Activated T-cell treated with anti-CD3 and anti-CD28 coated beads, Interleukin-2, amount 50 U/mL, for 72 hours (primary cell): ENCODE measurements at regions not wholly inside any gene's neighbourhood (a gene's known extent, or its start where the extent isn't known, plus 50 kb on each side); places are given as distances from the start of the nearest gene placed in this dataset.

Experiments used
- ATAC-seq, 2 donors: fragments of 150-1000 bp; cut with Tn5 transposase; replicated peaks in 1 of 2; 2 replicates each; pipeline ENCODE4 v1.10.0; 2021; ENCODE audit warnings: moderate library complexity in 2 of 2, mild to moderate bottlenecking in 1 of 2
- DNase-seq, 2 donors: peaks; one replicate each; pipeline ENCODE4 v3.0.0; 2021 to 2022; ENCODE audit warnings: mixed read lengths in 1 of 2
- H3K27ac Mint-ChIP-seq: one replicate; pipeline ENCODE4 v1.8.0; 2022; ENCODE audit warnings: mild to moderate bottlenecking, moderate library complexity, mixed read lengths
- H3K27me3 Mint-ChIP-seq: one replicate; pipeline ENCODE4 v1.8.0; 2022; ENCODE audit warnings: low read depth, mixed read lengths
- H3K36me3 Mint-ChIP-seq, 2 donors: one replicate each; pipeline ENCODE4 v1.8.0; 2022; ENCODE audit warnings: mixed read lengths in 2 of 2, mild to moderate bottlenecking in 1 of 2; ENCODE audit not compliant: insufficient read depth in 2 of 2
- H3K4me1 Mint-ChIP-seq: one replicate; pipeline ENCODE4 v1.8.0; 2022; ENCODE audit warnings: low read depth, mixed read lengths
- H3K4me3 Mint-ChIP-seq, 2 donors: one replicate each; pipeline ENCODE4 v1.8.0; 2022; ENCODE audit warnings: mild to moderate bottlenecking in 2 of 2, mixed read lengths in 2 of 2, moderate library complexity in 2 of 2
- H3K9me3 Mint-ChIP-seq, 2 donors: one replicate each; pipeline ENCODE4 v1.8.0; 2022; ENCODE audit warnings: mixed read lengths in 2 of 2

DNA sequence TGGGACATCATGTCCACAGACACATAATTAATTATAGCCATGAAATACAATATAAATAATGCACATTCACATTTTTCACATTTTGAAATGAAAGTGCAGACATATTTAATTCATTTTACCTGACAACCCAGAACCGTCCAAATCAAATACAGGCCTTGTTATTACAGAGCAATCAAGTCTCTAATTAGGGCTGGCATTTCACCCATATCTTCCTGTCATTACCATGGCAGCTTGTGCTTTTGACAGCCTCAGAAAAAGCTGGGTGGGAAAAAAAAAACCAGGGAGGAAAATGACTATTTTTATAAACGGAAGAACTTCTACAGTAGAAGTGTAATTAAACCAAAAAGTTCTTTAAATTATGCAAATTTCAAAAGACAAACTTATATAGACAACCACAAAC lies 436.4 kb downstream of the FBXO15 start:
- Mint-ChIP-seq H3K27ac (no peak overlapping the region), H3K9me3 (peaks cover 0 to 5% of the 10 kb centered on the region in 2 donors)

DNA sequence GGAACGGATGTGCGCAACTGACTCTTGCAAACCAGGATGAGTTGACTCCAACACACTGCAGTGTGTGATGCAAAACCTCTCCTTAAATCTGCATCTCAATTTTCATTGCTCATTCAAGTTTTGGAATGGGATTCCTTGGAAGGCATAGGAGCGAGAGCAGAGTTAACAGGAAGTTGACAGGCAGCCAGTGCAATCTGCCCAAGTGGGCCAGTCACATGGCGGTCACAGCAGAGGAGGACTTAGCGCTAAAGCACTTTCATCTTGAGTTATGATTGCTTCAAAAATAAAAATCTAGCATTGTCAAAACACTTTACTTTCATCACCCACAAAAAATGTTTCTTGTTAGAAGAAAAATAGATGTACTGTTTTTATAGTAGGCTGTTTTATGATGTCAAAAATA lies 439.0 kb downstream of the FBXO15 start:
- Mint-ChIP-seq H3K36me3 (no peaks in the 10 kb centered on the region), H3K9me3 (peaks cover 0 to 5% of the 10 kb centered on the region in 2 donors), H3K4me3 (no peak overlapping the region), H3K27ac (no peak overlapping the region), H3K27me3 (no peaks in the 10 kb centered on the region), H3K4me1 (no peaks in the 10 kb centered on the region)
- ATAC-seq (no peak), DNase-seq (no peak)

More for the DNA sequence above, 436.4 kb downstream of the FBXO15 start:
- no peaks in the 10 kb centered on the region for H3K36me3 Mint-ChIP-seq
- ATAC-seq (no peak), DNase-seq (no peak)
- no peaks in the 10 kb centered on the region for H3K27me3 Mint-ChIP-seq
- H3K4me1 Mint-ChIP-seq = no peaks in the 10 kb centered on the region
- H3K4me3 Mint-ChIP-seq = no peak overlapping the region

DNA sequence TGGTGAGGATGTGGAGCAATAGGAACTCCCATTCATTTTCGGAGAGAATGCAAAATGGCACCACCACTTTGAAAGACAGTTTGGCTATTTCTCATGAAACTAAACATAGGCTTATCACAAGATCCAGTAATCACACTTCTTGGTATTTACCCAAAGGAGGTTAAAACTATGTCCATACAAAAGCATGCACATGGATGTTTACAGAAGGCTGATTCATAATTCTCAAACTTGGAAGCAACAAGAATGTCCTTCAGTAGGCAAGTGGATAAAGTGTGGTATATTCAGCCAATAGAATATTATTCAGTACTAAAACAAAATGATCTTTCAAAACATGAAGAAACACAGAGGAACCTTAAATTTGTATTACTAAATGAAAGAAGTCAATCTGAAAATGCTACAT lies 440.6 kb downstream of the FBXO15 start:
- Mint-ChIP-seq H3K36me3 (no peaks in the 10 kb centered on the region), H3K9me3 (no peaks in the 10 kb centered on the region), H3K27ac (no peak overlapping the region), H3K27me3 (no peaks in the 10 kb centered on the region), H3K4me3 (no peak overlapping the region), H3K4me1 (no peaks in the 10 kb centered on the region)
- ATAC-seq (no peak), DNase-seq (no peak)

DNA sequence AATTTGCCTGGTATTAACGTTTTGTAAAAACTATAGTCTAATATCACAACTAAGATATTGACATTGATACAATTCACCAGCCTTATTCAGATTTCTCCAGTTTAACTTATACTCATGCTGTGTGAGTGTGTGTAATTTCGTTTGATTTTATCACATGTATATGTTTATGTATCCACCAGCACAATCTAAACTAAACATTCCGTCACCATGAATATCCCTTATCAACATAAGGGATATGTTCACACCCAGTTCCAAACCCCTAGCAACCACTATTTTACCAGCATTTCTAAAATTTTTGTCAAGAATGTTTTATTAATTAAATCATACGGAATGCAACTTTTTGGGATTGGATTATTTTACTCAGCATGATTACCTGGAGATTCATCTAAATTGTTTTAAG lies 450.3 kb downstream of the FBXO15 start:
- no peaks in the 10 kb centered on the region for H3K27me3 Mint-ChIP-seq
- no peaks in the 10 kb centered on the region for H3K4me1 Mint-ChIP-seq
- H3K9me3 Mint-ChIP-seq = peaks cover 2 to 5% of the 10 kb centered on the region in 2 donors
- no peak for ATAC-seq
- DNase-seq = no peak
- H3K4me3 Mint-ChIP-seq = no peak overlapping the region
- H3K36me3 Mint-ChIP-seq = no peaks in the 10 kb centered on the region
- no peak overlapping the region for H3K27ac Mint-ChIP-seq

DNA sequence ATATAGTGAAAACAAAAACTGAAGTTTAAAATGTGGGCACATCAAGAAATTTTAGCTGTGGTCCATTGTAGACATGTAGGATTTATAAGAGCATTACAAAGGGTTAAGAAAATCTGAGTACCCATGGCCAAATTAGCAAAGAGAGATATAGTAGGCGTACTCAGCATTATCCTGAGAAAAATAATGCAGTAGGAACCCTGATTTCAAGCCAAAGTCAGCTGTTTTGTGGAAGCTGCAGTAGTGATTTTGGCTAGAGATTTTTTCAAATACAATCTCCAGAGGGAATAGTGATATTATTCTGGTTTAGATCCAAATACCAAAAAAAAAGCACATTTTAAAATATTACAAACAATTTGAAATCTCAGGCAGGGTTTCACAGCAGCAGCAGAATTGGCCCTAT lies 450.9 kb downstream of the FBXO15 start:
- H3K4me1 Mint-ChIP-seq = no peaks in the 10 kb centered on the region
- no peak for ATAC-seq

DNA sequence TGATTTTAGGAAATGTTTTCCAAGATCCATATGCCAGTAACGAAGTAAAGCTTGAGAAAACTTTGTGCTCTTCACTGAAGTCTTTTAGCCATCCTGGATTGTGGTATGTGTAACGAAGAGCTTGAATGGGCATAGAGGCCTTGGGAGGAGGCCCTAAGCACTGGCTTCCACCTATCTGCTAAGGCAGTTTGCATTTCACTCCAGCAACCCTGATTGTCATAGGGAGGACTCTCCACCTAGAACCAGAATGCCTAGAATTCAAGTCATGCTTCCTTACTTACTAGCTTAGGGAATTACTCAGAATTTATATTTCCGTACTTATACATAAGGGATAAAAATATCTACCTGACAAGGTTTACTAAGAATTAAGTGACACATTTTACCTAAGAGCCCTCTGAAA lies 451.5 kb downstream of the FBXO15 start:
- Mint-ChIP-seq H3K27ac (no peak overlapping the region), H3K4me3 (no peak overlapping the region), H3K27me3 (no peaks in the 10 kb centered on the region), H3K9me3 (peaks cover 2 to 5% of the 10 kb centered on the region in 2 donors), H3K4me1 (no peaks in the 10 kb centered on the region), H3K36me3 (no peaks in the 10 kb centered on the region)
- ATAC-seq = no peak
- no peak for DNase-seq

More for the DNA sequence above, 450.9 kb downstream of the FBXO15 start:
- DNase-seq = no peak
- no peaks in the 10 kb centered on the region for H3K27me3 Mint-ChIP-seq
- no peaks in the 10 kb centered on the region for H3K36me3 Mint-ChIP-seq
- no peak overlapping the region for H3K27ac Mint-ChIP-seq
- H3K9me3 Mint-ChIP-seq = peaks cover 2 to 5% of the 10 kb centered on the region in 2 donors
- no peak overlapping the region for H3K4me3 Mint-ChIP-seq

DNA sequence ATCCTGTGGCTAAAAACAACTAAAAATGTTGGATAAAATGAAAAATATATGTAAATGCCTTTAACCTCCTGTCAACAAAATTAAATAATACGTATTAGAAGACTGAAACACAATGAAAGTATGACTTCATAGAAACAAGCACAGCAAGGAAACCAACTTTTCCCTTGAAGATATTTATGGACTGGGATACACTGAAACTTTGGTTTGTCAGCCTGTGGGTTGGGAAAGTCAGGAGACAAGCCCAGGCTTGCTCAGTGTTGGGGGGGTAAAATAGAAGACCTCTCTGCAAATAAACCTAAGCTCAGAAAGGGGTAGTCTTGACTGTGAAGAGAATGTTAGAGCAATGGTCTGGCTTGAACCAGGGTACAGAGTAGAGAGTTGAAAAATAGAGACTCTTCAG lies 454.5 kb downstream of the FBXO15 start:
- no peaks in the 10 kb centered on the region for H3K27me3 Mint-ChIP-seq
- peaks cover 0 to 2% of the 10 kb centered on the region in 2 donors for H3K9me3 Mint-ChIP-seq
- no peak for ATAC-seq
- H3K36me3 Mint-ChIP-seq = no peaks in the 10 kb centered on the region
- H3K27ac Mint-ChIP-seq = no peak overlapping the region
- H3K4me3 Mint-ChIP-seq = no peak overlapping the region
- DNase-seq = no peak
- no peaks in the 10 kb centered on the region for H3K4me1 Mint-ChIP-seq

DNA sequence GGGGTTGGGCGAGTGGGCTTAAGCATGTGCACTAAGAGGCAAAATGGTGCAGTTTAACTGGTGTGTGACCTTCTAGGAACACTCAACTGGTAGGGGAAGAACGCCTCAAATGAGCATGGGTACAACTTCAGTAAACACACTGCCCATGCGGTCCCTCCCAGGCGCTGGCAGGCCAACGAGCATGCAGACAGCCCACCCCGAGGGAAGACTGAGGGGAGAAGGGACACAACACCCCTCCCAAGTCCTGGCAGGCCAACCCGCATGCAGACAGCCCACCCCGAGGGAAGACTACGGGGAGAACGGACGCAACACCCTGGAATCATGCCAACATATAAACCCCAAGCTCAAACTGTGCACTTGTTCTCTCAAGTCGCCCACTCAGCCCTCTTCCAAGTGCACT lies 456.0 kb downstream of the FBXO15 start:
- DNase-seq (no peak), ATAC-seq (no peak)
- H3K9me3 Mint-ChIP-seq = peaks cover 0 to 2% of the 10 kb centered on the region in 2 donors
- H3K4me3 Mint-ChIP-seq = no peak overlapping the region
- no peaks in the 10 kb centered on the region for H3K36me3 Mint-ChIP-seq
- no peaks in the 10 kb centered on the region for H3K27me3 Mint-ChIP-seq
- H3K27ac Mint-ChIP-seq = no peak overlapping the region
- no peaks in the 10 kb centered on the region for H3K4me1 Mint-ChIP-seq

DNA sequence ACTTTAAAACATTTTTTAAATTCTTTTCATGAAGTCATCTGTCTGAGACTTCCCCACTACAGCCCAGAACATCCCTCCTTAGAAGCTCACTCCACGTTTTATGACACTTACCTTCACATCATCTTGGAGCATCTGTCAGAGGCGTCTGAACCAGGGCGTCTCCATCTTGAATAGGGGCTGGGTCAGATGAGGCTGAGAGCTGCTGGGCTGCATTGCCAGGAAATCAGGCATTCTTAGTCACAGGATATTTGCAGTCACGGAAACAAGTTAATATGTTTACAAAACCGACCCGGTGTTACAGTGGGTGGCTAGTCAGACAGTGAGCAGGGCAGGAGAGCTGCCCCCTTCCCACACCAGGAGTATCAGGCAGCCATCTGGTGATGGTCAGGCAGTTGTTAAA lies 456.5 kb downstream of the FBXO15 start:
- ATAC-seq (no peak), DNase-seq (no peak)
- Mint-ChIP-seq H3K9me3 (peaks cover 0 to 2% of the 10 kb centered on the region in 2 donors), H3K4me3 (no peak overlapping the region), H3K27me3 (no peaks in the 10 kb centered on the region), H3K27ac (no peak overlapping the region), H3K36me3 (no peaks in the 10 kb centered on the region), H3K4me1 (no peaks in the 10 kb centered on the region)

DNA sequence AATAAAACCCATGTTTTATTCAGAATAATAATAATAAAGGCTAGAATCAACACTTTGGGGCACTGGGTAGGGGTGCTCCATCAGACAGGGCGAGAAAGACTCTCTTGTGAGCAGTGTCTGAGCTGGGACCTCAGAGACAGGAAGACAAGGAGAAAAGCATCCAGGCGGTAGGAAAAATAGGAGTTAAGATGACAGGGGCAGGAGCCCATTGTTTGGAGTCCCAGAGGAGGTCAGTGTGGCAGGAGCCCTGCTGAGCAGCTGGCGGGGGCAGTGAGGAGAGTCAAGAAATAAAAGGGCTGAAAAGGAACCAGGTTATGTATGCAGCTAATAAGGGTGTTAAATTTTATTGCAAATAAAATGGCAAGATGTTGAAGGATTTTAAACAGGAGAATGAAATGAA lies 457.4 kb downstream of the FBXO15 start:
- no peaks in the 10 kb centered on the region for H3K4me1 Mint-ChIP-seq
- H3K36me3 Mint-ChIP-seq = no peaks in the 10 kb centered on the region
- H3K27ac Mint-ChIP-seq = no peak overlapping the region
- peaks cover 0 to 4% of the 10 kb centered on the region in 2 donors for H3K9me3 Mint-ChIP-seq
- ATAC-seq (no peak), DNase-seq (no peak)
- H3K27me3 Mint-ChIP-seq = no peaks in the 10 kb centered on the region
- no peak overlapping the region for H3K4me3 Mint-ChIP-seq

DNA sequence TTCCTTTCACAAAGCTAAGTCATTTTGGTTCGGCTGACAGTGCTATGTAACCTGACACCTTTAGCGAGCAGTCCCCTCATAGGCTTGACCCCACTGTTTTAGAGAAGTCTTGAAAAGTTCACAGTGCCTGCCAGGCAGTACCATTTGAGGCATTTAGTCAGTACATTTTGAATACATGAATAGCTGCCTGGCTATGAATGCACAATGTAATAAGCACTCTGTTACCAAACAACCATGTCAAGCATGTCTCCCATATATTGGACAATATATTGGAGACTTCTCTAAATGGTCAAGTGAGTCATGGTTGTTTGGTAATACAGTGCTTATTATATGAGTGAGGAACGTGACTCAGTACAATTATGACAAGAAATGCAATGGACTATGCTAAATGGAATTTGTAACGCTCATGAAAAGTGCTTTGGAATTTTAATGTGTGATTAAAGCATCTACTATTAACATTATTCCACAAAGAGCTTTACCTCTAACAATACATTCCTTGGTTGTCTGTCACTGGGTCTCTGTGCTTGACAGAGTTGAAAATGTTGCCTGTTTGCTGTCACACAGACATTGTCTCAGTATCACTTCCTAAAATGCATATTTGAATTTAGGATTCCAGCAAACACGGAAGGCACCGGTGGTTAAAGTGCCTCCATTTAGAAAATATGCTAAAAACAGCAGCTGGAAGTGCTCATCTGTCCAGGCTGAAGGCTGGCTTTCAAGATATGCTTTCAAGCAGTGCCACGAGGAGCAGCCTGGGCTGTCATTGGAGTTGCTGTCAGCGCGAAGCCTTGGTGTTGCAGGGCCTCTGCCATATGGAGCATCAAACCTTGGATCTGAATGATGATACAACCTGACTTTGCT lies 458.6 kb downstream of the FBXO15 start:
- DNase-seq (no peak), ATAC-seq (no peak)
- Mint-ChIP-seq H3K4me3 (no peak overlapping the region), H3K9me3 (peaks cover 0 to 4% of the 10 kb centered on the region in 2 donors), H3K27ac (no peak overlapping the region), H3K4me1 (no peaks in the 10 kb centered on the region), H3K27me3 (no peaks in the 10 kb centered on the region), H3K36me3 (no peaks in the 10 kb centered on the region)

DNA sequence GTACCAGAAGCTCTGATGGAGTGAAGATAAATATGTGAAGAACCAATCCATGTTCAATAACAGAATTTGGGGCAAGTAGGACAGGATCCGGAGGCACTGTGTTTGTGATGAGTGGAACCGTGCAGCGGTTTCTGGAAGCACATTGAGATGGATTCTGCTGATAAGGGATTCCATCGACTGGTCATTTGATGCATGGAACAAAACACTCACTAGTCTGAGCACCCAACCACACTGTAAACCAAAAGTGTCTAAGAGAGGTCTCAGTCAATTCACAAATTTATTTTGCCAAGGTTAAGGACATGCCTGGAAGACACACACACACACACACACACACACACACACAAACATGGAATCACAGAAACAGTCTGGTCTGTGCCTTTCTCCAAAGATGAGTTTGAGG lies 459.5 kb downstream of the FBXO15 start:
- DNase-seq = no peak
- Mint-ChIP-seq H3K4me3 (no peak overlapping the region), H3K4me1 (no peaks in the 10 kb centered on the region), H3K27me3 (no peaks in the 10 kb centered on the region), H3K9me3 (peaks cover 0 to 4% of the 10 kb centered on the region in 2 donors), H3K27ac (no peak overlapping the region), H3K36me3 (no peaks in the 10 kb centered on the region)
- no peak for ATAC-seq

DNA sequence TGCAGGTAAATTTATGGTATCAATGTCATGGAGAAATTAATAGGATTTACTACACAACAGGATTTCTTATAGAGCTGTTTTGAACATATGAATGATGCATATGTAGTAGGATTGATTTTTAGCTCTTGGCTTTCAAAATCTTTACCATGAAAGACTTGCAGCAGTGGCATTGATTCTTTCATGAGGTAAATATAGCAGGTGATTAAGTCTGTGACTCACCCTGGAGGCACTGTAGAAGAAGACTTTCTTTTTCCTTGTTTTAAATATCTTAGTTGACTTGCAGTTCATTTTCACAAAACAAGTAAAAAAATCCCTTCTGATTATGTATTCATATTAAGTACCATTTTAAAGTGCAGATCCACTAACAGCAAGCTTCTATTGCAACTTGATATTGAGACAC lies 463.0 kb downstream of the FBXO15 start:
- DNase-seq (no peak), ATAC-seq (no peak)
- Mint-ChIP-seq H3K4me3 (no peak overlapping the region), H3K27ac (no peak overlapping the region), H3K9me3 (peaks cover 0 to 2% of the 10 kb centered on the region in 2 donors), H3K27me3 (no peaks in the 10 kb centered on the region), H3K36me3 (no peaks in the 10 kb centered on the region), H3K4me1 (no peaks in the 10 kb centered on the region)
